ENCODE measurements at regions not wholly inside any gene's neighbourhood (a gene's known extent, or its start where the extent isn't known, plus 50 kb on each side); places are given as distances from the start of the nearest gene placed in this dataset.

GRCh38 chr4:58042176-58042575 lies 932.0 kb upstream of the IGFBP7 start:
- Histone ChIP-seq H2BK12ac (ENCODE audit: insufficient read length, low read depth, low read length) (no peak overlapping the region), H2BK20ac (ENCODE audit: low read depth, low read length, poor library complexity, severe bottlenecking) (no peak overlapping the region), H4K5ac (ENCODE audit: insufficient read length, low read depth, low read length) (no peak overlapping the region), H3K79me1 (ENCODE audit: insufficient read depth, low read depth, low read length, poor library complexity, severe bottlenecking) (no peaks in the 10 kb centered on the region), H3K4ac (ENCODE audit: low read depth, low read length) (no peak overlapping the region), H3T11ph (ENCODE audit: low read length) (no peak overlapping the region), H3K4me1 (ENCODE audit: insufficient read depth, low read length) (no peaks in the 10 kb centered on the region), H3K18ac (ENCODE audit: insufficient read length, low read depth, low read length) (no peak overlapping the region), H3K27me3 (ENCODE audit: insufficient read depth, low read length) (no peaks in the 10 kb centered on the region), H2BK5ac (ENCODE audit: insufficient read length, low read length) (no peak overlapping the region), H3K27ac (ENCODE audit: insufficient read length, low read depth, low read length) (no peak overlapping the region), H2AK5ac (ENCODE audit: insufficient read length, low read length) (no peak overlapping the region), H3K4me2 (ENCODE audit: insufficient read depth, insufficient read length, low read length) (no peak overlapping the region), H3K56ac (ENCODE audit: insufficient read length, low read depth, low read length) (no peak overlapping the region), H3K23me2 (ENCODE audit: insufficient read length, low read depth, low read length, poor library complexity, severe bottlenecking) (no peaks in the 10 kb centered on the region), H4K8ac (replicated peaks; ENCODE audit: insufficient read length, low read depth, low read length) (no peak overlapping the region), H2AFZ (ENCODE audit: low read length) (no peak overlapping the region), H3K14ac (ENCODE audit: insufficient read depth, low read length) (no peak overlapping the region), H3K9me3 (ENCODE audit: control insufficient read depth, low read depth, low read length) (peaks cover 10% of the 10 kb centered on the region), H4K20me1 (ENCODE audit: control insufficient read depth, insufficient read depth, insufficient read length) (no peaks in the 10 kb centered on the region), H3K9ac (ENCODE audit: extremely low read depth, insufficient read length, low read length) (no peak overlapping the region), H2BK15ac (ENCODE audit: low read depth, low read length) (no peak overlapping the region), H2BK120ac (ENCODE audit: low read depth, low read length, poor library complexity, severe bottlenecking) (no peak overlapping the region), H3K23ac (ENCODE audit: insufficient read length, low read depth, low read length) (no peak overlapping the region), H4K91ac (ENCODE audit: insufficient read length, low read depth, low read length) (no peak overlapping the region), H3K79me2 (ENCODE audit: insufficient read depth, low read length) (no peaks in the 10 kb centered on the region)
- Mint-ChIP-seq H3K27me3 (ENCODE audit: low read depth) (no peaks in the 10 kb centered on the region), H3K27ac (no peak overlapping the region), H3K36me3 (ENCODE audit: insufficient read depth in 1 of 3, low read depth in 3 of 3) (peaks cover 4 to 37% (median 15%) of the 10 kb centered on the region in 3 experiments; a peak in 6 of 7 replicates), H3K4me1 (no peaks in the 10 kb centered on the region), H3K4me3 (no peak overlapping the region), H3K9me3 (peaks cover 30 to 33% of the 10 kb centered on the region in 2 experiments)
- TF ChIP-seq CTCF (conservative IDR thresholded peaks at IDR 0.05) = no peak
- no CpG with 5 or more reads among the region's 1 CpG for WGBS (ENCODE audit: extremely low coverage, insufficient read length, low lambda C conversion rate)
- no peak for DNase-seq
